ENCODE measurements at regions not wholly inside any gene's neighbourhood (a gene's known extent, or its start where the extent isn't known, plus 50 kb on each side); places are given as distances from the start of the nearest gene placed in this dataset.

DNA sequence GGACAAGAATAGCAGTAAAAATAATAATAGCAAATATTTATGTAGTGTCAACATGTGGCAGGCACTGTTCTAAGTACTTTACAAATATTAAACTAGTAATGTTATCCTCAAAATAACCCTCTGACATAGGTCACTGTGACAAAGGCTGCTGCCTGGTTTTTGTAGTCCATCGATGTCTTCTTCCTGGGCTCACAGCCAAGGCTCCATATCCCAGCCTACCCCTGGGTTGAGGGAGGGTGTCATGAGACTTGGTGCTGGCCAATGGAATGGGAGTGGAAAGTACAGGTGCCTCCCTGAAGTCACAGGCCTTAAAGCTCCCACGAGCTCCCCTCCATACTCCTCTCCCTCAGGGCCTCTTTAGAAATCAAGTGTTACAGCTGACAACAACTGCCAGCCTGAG is 159.3 kb downstream of the CYRIA start:
- DNase-seq (ENCODE audit: low read depth) = no peak

- DNase-seq (ENCODE audit: low read depth) = no peak
Observed at GRCh38 chr2:16496426-16497388, 168.9 kb downstream of the CYRIA start.

GRCh38 chr2:16495509-16496208 is 170.0 kb downstream of the CYRIA start:
- DNase-seq (ENCODE audit: low read depth) = no peak

DNA sequence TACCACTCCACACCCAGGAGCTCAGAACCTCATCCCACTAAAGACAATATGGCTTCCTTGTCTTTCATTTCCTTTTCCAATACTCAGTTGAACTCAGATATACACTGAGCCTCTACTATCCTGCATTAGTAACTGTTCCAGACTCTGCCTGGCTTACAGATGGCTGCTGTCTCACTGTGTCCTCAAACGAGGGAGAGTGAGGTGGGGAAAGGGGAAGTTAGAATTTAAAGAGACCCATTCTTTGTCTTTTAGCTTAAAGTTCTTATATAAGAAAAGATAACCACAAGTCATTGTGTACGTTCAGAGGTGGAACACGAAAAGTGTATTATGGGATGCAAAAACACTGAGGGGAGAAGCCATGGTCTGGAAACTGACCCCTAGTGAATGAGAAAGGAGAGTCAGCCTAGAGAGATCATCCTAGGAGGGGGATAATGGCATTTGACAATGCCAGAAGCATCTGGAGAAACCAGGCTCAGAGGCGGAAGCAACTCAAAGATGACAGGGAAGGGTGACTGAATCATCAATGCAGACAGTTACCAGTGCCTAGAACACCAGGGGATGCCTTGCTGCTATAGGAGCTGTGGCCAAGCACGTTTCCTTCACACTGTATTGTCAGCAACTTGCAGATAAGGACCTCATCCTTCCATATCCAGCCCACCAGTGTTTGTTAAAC is 170.7 kb downstream of the CYRIA start:
- DNase-seq (ENCODE audit: low read depth) = no peak

DNA sequence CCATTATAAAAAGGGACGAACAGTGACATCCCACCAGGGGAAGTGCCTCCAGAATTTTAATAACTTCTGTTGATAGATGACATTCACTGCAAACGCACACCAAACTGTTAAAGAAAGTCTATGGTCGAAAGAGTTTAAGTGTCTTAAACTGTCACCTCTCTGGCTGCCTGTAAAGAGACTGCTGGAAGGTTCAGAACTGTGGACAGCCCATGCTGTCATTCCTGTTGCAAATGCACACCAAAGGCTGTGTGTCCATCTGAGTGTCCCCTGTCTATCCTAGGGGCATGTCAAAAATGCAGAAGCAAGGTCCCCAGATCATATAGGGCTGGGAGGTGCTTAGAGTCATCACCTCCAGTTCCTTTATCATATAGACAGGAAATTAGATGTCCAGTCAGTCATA is 171.8 kb downstream of the CYRIA start:
- DNase-seq (ENCODE audit: low read depth) = no peak

GRCh38 chr2:16487686-16488085 is 177.9 kb downstream of the CYRIA start:
- DNase-seq (ENCODE audit: low read depth) = no peak

GRCh38 chr2:16485251-16485650 is 180.4 kb downstream of the CYRIA start:
- DNase-seq (ENCODE audit: low read depth) = no peak

GRCh38 chr2:16482460-16482859 is 183.2 kb downstream of the CYRIA start:
- DNase-seq (ENCODE audit: low read depth) = no peak

- DNase-seq (ENCODE audit: low read depth) = no peak
Observed at GRCh38 chr2:16481351-16481750, 184.3 kb downstream of the CYRIA start.

GRCh38 chr2:16479721-16480120 is 185.9 kb downstream of the CYRIA start:
- no peak for DNase-seq (ENCODE audit: low read depth)

DNA sequence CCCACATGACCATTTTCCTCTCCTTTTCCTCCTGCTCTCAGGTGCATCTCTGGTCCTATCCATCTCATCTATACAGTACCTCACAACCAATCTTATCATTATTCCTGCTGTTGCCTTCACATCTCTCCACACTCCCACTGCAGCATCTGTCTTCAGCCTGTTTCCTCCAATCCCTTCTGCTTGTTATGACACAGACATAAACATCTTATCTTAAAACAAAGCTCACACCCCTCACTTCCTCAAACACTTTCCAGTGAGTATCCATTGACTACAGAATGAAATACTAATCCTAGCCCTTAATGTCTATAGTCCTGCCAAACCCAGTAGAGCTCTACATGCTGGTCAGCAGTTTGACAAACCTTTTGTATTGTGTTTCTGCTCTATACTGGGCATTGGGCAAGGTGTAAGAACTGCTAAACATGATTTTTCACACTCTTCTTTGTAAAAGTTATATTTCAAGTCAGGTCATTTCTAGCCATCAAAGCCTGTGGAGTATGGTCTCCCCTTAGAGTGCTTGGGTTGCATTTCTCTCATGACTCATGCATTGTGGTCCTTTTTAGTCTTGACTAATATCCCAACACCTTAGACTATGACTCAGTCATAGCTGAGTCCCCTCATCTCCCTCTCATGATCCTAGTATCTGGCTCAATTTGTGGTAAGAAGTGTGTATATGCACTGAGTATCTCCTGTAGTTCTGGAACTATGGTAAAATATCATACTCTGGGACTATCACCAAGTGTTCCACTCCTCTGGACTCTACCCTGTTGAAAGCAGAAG is 187.0 kb downstream of the CYRIA start:
- no peak for DNase-seq (ENCODE audit: low read depth)

DNA sequence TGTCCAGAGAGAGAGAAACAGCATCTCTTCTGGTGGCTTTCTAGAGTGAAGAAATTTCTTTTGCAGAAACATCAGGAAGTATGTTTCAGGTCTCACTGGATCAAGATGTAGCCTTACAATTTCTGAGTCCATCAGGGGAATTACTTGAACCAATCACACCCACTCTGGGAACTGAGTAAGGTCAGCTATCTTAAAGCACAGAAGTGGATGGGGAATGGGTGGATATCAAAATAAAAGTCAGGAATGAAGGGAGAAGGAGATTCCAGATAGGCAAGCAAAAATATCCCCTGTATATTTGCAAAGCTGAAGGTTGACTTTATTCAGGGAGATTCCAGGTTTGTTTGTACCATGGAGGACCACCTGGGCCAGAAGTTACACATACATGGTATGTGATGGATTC is 188.0 kb downstream of the CYRIA start:
- DNase-seq (ENCODE audit: low read depth) = no peak

GRCh38 chr2:16476866-16477265 is 188.8 kb downstream of the CYRIA start:
- DNase-seq (ENCODE audit: low read depth) = no peak

GRCh38 chr2:16475986-16476567 is 189.6 kb downstream of the CYRIA start:
- no peak for DNase-seq (ENCODE audit: low read depth)

DNA sequence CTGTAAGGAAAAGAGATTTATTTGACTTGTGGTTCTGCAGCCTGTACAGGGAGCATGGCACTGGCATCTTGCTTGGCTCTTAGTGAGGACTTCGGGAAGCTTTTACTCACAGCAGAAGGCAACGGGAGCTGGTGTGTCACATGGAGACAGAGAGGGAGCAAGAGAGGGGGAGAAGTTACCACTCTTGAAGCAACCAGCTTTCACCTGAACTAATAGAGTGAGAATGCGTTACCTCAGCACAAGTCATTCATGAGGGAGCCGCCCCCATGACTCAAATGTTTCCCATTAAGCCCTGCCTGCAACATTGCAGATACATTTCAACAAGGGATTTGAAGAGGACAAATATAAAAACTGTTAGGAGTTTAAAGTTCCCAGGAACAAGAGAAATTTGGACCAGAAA is 190.0 kb downstream of the CYRIA start:
- no peak for DNase-seq (ENCODE audit: low read depth)

DNA sequence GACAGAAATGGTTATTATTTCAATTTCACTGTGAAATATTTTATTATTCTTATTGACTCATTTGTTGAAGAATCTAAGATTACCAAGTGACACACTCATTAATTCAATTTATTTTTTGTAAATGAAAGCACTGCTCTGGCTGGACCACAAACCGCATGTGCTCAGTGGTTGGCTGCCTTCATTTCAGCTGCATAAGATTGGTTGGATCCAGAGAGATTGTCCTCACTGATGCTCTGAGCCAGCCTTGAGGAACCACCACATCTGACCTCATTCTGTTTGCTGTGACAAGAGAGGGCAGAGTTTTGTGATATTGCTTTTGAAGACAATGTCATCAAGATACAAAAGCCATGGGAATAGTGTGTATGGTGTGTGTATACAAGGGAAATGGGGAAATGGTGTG is 192.1 kb downstream of the CYRIA start:
- no peak for DNase-seq (ENCODE audit: low read depth)

DNA sequence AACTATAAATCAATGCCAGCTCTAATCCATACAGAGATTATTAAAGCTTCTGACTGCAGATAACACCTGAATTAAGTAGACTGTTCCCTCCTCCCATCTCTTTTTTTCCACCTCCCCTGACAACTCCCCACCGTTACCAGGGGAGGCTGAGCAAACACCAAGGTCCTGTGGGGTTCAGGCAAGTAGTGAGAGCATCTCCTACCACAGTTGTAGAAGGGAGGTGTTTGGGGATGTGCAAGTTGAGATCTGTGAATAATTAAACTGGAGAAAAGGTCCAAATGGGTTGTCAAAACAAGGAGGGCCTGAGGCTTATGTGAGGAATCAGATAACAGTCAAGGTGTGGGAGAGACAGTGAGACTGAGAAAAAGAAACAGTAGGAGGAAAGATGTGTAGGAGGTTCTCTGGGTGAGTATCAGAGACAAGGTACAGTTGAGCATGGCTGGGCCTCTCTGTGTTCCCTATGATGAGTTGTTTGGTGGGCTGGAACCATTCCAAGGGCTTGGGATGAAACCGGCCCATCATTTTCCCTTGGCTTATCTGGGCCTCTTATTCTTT is 194.6 kb downstream of the CYRIA start:
- no peak for DNase-seq (ENCODE audit: low read depth)

- DNase-seq (ENCODE audit: low read depth) = no peak
Observed at GRCh38 chr2:16466821-16467151, 198.8 kb downstream of the CYRIA start.

- no peak for DNase-seq (ENCODE audit: low read depth)
Observed at GRCh38 chr2:16466133-16466820, 199.4 kb downstream of the CYRIA start.

GRCh38 chr2:16464641-16465040 is 201.0 kb downstream of the CYRIA start:
- no peak for DNase-seq (ENCODE audit: low read depth)

DNA sequence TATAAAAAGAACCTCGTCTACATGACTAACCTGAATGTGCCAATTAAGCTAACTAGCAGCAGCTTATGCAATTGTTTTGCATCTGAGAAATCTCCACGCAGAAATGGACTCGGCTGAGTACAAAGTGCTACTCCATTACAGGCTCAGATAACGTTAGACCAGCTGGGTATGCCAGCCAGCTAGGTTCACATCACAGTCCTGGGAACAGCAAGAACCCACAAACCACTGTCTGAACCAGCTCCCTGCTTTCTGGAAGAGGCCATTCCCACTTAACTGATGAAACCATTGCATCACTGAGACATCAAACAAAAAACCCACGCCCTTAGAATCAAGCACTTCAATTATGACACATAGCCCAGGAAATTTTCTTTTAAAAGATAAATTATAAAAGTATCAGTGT is 202.7 kb downstream of the CYRIA start:
- DNase-seq (ENCODE audit: low read depth) = no peak
